ENCODE measurements at regions not wholly inside any gene's neighbourhood (a gene's known extent, or its start where the extent isn't known, plus 50 kb on each side); places are given as distances from the start of the nearest gene placed in this dataset.

DNA sequence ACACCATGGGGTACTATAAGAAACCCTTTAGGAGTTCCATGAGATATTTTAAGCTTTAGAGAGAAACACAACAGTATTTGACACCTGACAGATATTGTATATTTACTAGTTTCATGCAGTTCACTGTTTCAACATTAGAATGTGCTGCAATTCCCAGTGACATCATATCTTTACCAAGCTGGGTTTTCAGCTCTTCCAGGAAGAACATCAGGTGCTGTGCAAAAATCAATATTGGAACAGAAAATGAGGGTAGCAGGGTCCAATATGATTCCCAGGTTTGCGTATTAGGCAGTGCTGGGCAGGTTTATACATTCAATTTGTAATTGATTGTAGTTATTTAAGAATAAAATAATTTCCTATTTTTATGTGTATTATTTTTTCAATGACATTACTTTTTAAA is 500.0 kb upstream of the EPHA7 start:
- Histone ChIP-seq H3K36me3 (no peaks in the 10 kb centered on the region), H3K9me3 (no peaks in the 10 kb centered on the region), H3K27ac (no peak overlapping the region), H3K4me3 (no peak overlapping the region), H3K27me3 (no peaks in the 10 kb centered on the region), H3K4me1 (no peaks in the 10 kb centered on the region)
- TF ChIP-seq, protein P1, sequence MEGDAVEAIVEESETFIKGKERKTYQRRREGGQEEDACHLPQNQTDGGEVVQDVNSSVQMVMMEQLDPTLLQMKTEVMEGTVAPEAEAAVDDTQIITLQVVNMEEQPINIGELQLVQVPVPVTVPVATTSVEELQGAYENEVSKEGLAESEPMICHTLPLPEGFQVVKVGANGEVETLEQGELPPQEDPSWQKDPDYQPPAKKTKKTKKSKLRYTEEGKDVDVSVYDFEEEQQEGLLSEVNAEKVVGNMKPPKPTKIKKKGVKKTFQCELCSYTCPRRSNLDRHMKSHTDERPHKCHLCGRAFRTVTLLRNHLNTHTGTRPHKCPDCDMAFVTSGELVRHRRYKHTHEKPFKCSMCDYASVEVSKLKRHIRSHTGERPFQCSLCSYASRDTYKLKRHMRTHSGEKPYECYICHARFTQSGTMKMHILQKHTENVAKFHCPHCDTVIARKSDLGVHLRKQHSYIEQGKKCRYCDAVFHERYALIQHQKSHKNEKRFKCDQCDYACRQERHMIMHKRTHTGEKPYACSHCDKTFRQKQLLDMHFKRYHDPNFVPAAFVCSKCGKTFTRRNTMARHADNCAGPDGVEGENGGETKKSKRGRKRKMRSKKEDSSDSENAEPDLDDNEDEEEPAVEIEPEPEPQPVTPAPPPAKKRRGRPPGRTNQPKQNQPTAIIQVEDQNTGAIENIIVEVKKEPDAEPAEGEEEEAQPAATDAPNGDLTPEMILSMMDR (IDR thresholded peaks at IDR 0.05) = no peak
- intact Hi-C loops (cut with DNase I; ENCODE audit: low total_unique reads) = no loop called here
- DNase-seq = no peak

DNA sequence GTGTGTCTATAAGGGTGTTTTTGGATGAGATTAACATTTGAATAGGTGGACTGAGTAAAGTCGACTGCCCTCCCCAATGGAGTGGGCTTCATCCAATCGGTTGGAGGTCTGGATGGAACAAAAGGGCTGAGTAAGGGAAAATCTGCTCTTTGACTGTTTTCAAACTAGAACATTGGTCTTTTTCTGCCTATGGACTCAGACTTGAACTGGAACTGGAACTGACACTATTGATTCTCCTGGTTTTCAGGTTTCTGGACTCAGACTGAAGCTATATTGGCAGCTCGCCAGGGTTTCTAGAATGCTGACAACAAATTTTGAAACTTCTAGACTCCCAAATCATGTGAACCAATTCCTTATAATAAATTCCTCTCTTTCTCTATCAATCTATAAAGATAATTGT is 498.9 kb upstream of the EPHA7 start:
- H3K27ac ChIP-seq = no peak overlapping the region
- H3K27me3 ChIP-seq = no peaks in the 10 kb centered on the region
- H3K4me1 ChIP-seq = no peaks in the 10 kb centered on the region
- DNase-seq = no peak
- H3K9me3 ChIP-seq = no peaks in the 10 kb centered on the region
- intact Hi-C loops (cut with DNase I; ENCODE audit: low total_unique reads) = no loop called here
- TF ChIP-seq, protein P1 (IDR thresholded peaks at IDR 0.05) = no peak
- no peak overlapping the region for H3K4me3 ChIP-seq
- H3K36me3 ChIP-seq = no peaks in the 10 kb centered on the region

DNA sequence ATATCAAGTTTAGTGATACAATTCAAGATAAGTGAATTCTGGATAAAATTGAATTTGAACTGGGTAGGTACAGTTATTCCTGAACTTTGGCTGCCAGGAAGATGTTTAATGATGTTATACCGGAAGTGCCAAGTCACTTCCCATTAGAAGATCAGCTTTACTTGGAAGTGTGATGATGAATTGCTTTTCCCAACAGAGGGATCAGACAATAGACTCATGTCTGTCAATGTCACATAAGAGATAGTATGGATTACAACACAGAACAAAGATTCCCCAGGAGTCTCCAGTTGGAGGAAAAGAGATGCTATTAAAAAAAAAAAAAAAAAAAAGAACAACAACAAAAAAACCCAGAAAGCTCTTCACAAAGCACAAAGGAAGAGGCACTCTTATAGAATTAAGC is 497.9 kb upstream of the EPHA7 start:
- no peaks in the 10 kb centered on the region for H3K4me1 ChIP-seq
- intact Hi-C loops (cut with DNase I; ENCODE audit: low total_unique reads) = no loop called here
- H3K9me3 ChIP-seq = no peaks in the 10 kb centered on the region
- TF ChIP-seq, protein P1 (IDR thresholded peaks at IDR 0.05) = no peak
- DNase-seq = no peak
- H3K4me3 ChIP-seq = no peak overlapping the region
- H3K27me3 ChIP-seq = no peaks in the 10 kb centered on the region
- H3K27ac ChIP-seq = no peak overlapping the region
- no peaks in the 10 kb centered on the region for H3K36me3 ChIP-seq

DNA sequence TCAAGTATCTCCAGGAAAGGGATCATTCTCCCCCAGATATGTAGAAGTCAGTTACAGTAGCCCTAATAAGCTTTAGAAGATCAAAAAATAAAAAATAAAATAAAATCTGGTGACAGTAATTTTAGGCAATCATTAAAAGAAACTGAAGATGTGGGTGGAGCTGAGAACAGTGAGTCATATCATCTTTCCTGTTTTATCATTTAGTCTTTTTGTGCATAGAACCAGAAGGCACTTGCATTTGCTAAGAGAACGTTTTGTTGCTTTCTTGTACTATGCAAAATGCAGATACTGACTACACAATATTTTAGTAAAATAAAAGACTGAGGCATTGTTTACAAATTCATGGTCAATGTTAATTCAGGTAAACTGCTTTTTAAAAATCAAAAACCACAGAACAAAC is 497.4 kb upstream of the EPHA7 start:
- H3K9me3 ChIP-seq = no peaks in the 10 kb centered on the region
- no peak overlapping the region for H3K4me3 ChIP-seq
- H3K4me1 ChIP-seq = no peaks in the 10 kb centered on the region
- intact Hi-C loops (cut with DNase I; ENCODE audit: low total_unique reads) = no loop called here
- no peak for DNase-seq
- H3K36me3 ChIP-seq = no peaks in the 10 kb centered on the region
- H3K27me3 ChIP-seq = no peaks in the 10 kb centered on the region
- TF ChIP-seq, protein P1 (IDR thresholded peaks at IDR 0.05) = no peak
- no peak overlapping the region for H3K27ac ChIP-seq

DNA sequence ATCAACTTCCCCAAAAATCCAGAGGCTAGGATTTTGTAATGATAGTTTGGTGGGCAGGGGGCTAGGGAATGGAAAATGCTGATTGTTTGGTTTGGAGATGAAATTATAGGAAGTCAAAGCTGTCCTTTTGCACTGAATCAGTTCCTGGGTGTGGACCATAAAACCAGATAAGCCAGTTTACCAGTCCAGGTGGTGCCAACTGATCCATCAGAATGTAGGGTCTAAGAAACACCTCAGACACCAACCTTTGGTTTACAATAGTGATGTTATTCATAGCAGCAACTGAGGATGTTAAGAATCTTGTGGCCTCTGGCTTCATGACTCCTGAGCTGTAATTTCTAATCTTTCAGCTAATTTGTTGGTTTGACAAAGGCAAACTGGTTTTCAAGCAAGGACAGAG is 496.6 kb upstream of the EPHA7 start:
- TF ChIP-seq, protein P1 (IDR thresholded peaks at IDR 0.05) = no peak
- no peaks in the 10 kb centered on the region for H3K27me3 ChIP-seq
- no peak overlapping the region for H3K27ac ChIP-seq
- H3K36me3 ChIP-seq = no peaks in the 10 kb centered on the region
- intact Hi-C loops (cut with DNase I; ENCODE audit: low total_unique reads) = no loop called here
- DNase-seq = no peak
- H3K4me1 ChIP-seq = no peaks in the 10 kb centered on the region
- H3K9me3 ChIP-seq = no peaks in the 10 kb centered on the region
- H3K4me3 ChIP-seq = no peak overlapping the region

DNA sequence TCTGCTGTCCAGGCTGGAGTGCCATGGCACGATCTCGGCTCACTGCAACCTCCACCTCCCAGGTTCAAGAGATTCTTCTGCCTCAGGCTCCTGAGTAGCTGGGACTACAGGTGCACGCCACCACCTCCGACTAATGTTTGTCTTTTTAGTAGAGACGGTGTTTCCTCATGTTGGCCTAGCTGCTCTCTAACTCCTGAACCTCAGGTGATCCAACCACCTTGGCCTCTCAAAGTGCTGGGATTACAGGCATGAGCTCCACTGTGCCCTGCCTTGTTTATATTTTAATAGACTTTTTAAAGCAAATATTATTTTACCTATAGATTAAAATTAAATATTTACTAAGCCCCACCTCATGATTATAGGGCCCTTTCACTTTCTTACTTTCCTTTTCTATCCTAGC is 483.2 kb upstream of the EPHA7 start:
- no peak overlapping the region for H3K4me3 ChIP-seq
- intact Hi-C loops (cut with DNase I; ENCODE audit: low total_unique reads) = no loop called here
- no peak overlapping the region for H3K27ac ChIP-seq
- no peaks in the 10 kb centered on the region for H3K36me3 ChIP-seq
- H3K9me3 ChIP-seq = no peaks in the 10 kb centered on the region
- H3K4me1 ChIP-seq = no peaks in the 10 kb centered on the region
- no peak for DNase-seq
- no peaks in the 10 kb centered on the region for H3K27me3 ChIP-seq
- TF ChIP-seq, protein P1 (IDR thresholded peaks at IDR 0.05) = no peak
